ENCODE measurements at regions not wholly inside any gene's neighbourhood (a gene's known extent, or its start where the extent isn't known, plus 50 kb on each side); places are given as distances from the start of the nearest gene placed in this dataset.

- Mint-ChIP-seq H3K4me3 (no peak overlapping the region), H3K36me3 (no peaks in the 10 kb centered on the region), H3K9me3 (no peaks in the 10 kb centered on the region), H3K4me1 (peaks cover 0 to 6% (median 0%) of the 10 kb centered on the region in 7 donors), H3K27ac (no peak overlapping the region), H3K27me3 (peaks cover 0 to 20% (median 5%) of the 10 kb centered on the region in 5 donors)
- H3K4me3 ChIP-seq (ENCODE audit: low read length), result no peak overlapping the region
- POLR2A ChIA-PET, result no interaction called here
- no peaks in the 10 kb centered on the region for H3K4me1 ChIP-seq (ENCODE audit: control insufficient read depth in 2 of 2, insufficient read depth in 2 of 2, low read length in 2 of 2)
- no peaks in the 10 kb centered on the region for H3K27me3 ChIP-seq (ENCODE audit: control insufficient read depth in 2 of 2, insufficient read depth in 2 of 2, low read length in 2 of 2)
- ATAC-seq (no peak), DNase-seq (no peak)
- CTCF ChIA-PET, result no interaction called here
- H3K27ac ChIP-seq (ENCODE audit: low read depth, low read length), result no peak overlapping the region
- H3K36me3 ChIP-seq (ENCODE audit: control insufficient read depth in 2 of 3, insufficient read depth in 3 of 3, low read length in 3 of 3), result no peaks in the 10 kb centered on the region
- H3K9me3 ChIP-seq (ENCODE audit: control insufficient read depth in 2 of 3, low read length in 3 of 3), result no peaks in the 10 kb centered on the region
- intact Hi-C loops (cut with micrococcal nuclease), result no loop called here
These were observed 154.1 kb downstream of the VAPA start for GRCh38 chr18:10067670-10068659.

GRCh38 chr18:10068766-10069567 lies 155.2 kb downstream of the VAPA start:
- Histone ChIP-seq H3K4me3 (ENCODE audit: low read length) (no peak overlapping the region), H3K9me3 (ENCODE audit: control insufficient read depth in 2 of 3, low read length in 3 of 3) (no peaks in the 10 kb centered on the region), H3K27me3 (ENCODE audit: control insufficient read depth in 2 of 2, insufficient read depth in 2 of 2, low read length in 2 of 2) (no peaks in the 10 kb centered on the region), H3K4me1 (ENCODE audit: control insufficient read depth in 2 of 2, insufficient read depth in 2 of 2, low read length in 2 of 2) (no peaks in the 10 kb centered on the region), H3K36me3 (ENCODE audit: control insufficient read depth in 2 of 3, insufficient read depth in 3 of 3, low read length in 3 of 3) (no peaks in the 10 kb centered on the region), H3K27ac (ENCODE audit: low read depth, low read length) (no peak overlapping the region)
- Mint-ChIP-seq H3K4me1 (peaks cover 0 to 8% (median under 1%) of the 10 kb centered on the region in 7 donors), H3K4me3 (no peak overlapping the region), H3K36me3 (no peaks in the 10 kb centered on the region), H3K27me3 (peaks cover 0 to 20% (median 4%) of the 10 kb centered on the region in 5 donors), H3K9me3 (no peaks in the 10 kb centered on the region), H3K27ac (no peak overlapping the region)
- DNase-seq (no peak), ATAC-seq (no peak)
- ChIA-PET CTCF (no interaction called here), POLR2A (no interaction called here)
- intact Hi-C loops (cut with micrococcal nuclease), result no loop called here

GRCh38 chr18:10070561-10071000 lies 156.8 kb downstream of the VAPA start:
- ChIA-PET CTCF (no interaction called here), POLR2A (no interaction called here)
- H3K4me1 Mint-ChIP-seq, result peaks cover 0 to 15% (median 3%) of the 10 kb centered on the region in 7 donors
- no peaks in the 10 kb centered on the region for H3K36me3 Mint-ChIP-seq
- no peaks in the 10 kb centered on the region for H3K27me3 ChIP-seq (ENCODE audit: control insufficient read depth in 2 of 2, insufficient read depth in 2 of 2, low read length in 2 of 2)
- H3K9me3 Mint-ChIP-seq, result no peaks in the 10 kb centered on the region
- no peak overlapping the region for H3K4me3 ChIP-seq (ENCODE audit: low read length)
- H3K4me3 Mint-ChIP-seq, result no peak overlapping the region
- H3K27ac ChIP-seq (ENCODE audit: low read depth, low read length), result no peak overlapping the region
- H3K27me3 Mint-ChIP-seq, result peaks cover 0 to 17% (median 2%) of the 10 kb centered on the region in 5 donors
- ATAC-seq (no peak), DNase-seq (no peak)
- H3K9me3 ChIP-seq (ENCODE audit: control insufficient read depth in 2 of 3, low read length in 3 of 3), result no peaks in the 10 kb centered on the region
- intact Hi-C loops (cut with micrococcal nuclease), result no loop called here
- no peaks in the 10 kb centered on the region for H3K4me1 ChIP-seq (ENCODE audit: control insufficient read depth in 2 of 2, insufficient read depth in 2 of 2, low read length in 2 of 2)
- H3K36me3 ChIP-seq (ENCODE audit: control insufficient read depth in 2 of 3, insufficient read depth in 3 of 3, low read length in 3 of 3), result no peaks in the 10 kb centered on the region
- H3K27ac Mint-ChIP-seq, result peak overlapping the region in 1 of 9 donors; percentile 65

- no peaks in the 10 kb centered on the region for H3K4me1 ChIP-seq (ENCODE audit: control insufficient read depth in 2 of 2, insufficient read depth in 2 of 2, low read length in 2 of 2)
- ChIA-PET CTCF (no interaction called here), POLR2A (interaction anchor here (0.7 kb wide), 1 partner anchor 17 kb away, joined by 3 read pairs; no protein-coding TSS in a partner anchor)
- ATAC-seq (peak; percentile 60), DNase-seq (no peak)
- no peaks in the 10 kb centered on the region for H3K27me3 ChIP-seq (ENCODE audit: control insufficient read depth in 2 of 2, insufficient read depth in 2 of 2, low read length in 2 of 2)
- intact Hi-C loops (cut with micrococcal nuclease), result no loop called here
- Mint-ChIP-seq H3K4me1 (peaks cover 0 to 15% (median 3%) of the 10 kb centered on the region in 7 donors), H3K4me3 (no peak overlapping the region), H3K36me3 (no peaks in the 10 kb centered on the region), H3K27me3 (peaks cover 3 to 16% (median 5%) of the 10 kb centered on the region in 5 donors), H3K27ac (no peak overlapping the region), H3K9me3 (no peaks in the 10 kb centered on the region)
- H3K9me3 ChIP-seq (ENCODE audit: control insufficient read depth in 2 of 3, low read length in 3 of 3), result no peaks in the 10 kb centered on the region
- H3K4me3 ChIP-seq (ENCODE audit: low read length), result no peak overlapping the region
- no peaks in the 10 kb centered on the region for H3K36me3 ChIP-seq (ENCODE audit: control insufficient read depth in 2 of 3, insufficient read depth in 3 of 3, low read length in 3 of 3)
- no peak overlapping the region for H3K27ac ChIP-seq (ENCODE audit: low read depth, low read length)
These were observed 158.9 kb downstream of the VAPA start for GRCh38 chr18:10072671-10073175.

GRCh38 chr18:10074110-10074509 lies 160.3 kb downstream of the VAPA start:
- H3K4me1 Mint-ChIP-seq, result peaks cover 0 to 8% (median 3%) of the 10 kb centered on the region in 7 donors
- ATAC-seq (no peak), DNase-seq (no peak)
- H3K27ac ChIP-seq (ENCODE audit: low read depth, low read length), result no peak overlapping the region
- H3K9me3 Mint-ChIP-seq, result no peaks in the 10 kb centered on the region
- H3K27ac Mint-ChIP-seq, result no peak overlapping the region
- peaks cover 0 to 6% (median 3%) of the 10 kb centered on the region in 5 donors for H3K27me3 Mint-ChIP-seq
- ChIA-PET POLR2A (no interaction called here), CTCF (no interaction called here)
- no peak overlapping the region for H3K4me3 Mint-ChIP-seq
- H3K4me1 ChIP-seq (ENCODE audit: control insufficient read depth in 2 of 2, insufficient read depth in 2 of 2, low read length in 2 of 2), result no peaks in the 10 kb centered on the region
- no peaks in the 10 kb centered on the region for H3K9me3 ChIP-seq (ENCODE audit: control insufficient read depth in 2 of 3, low read length in 3 of 3)
- no peaks in the 10 kb centered on the region for H3K27me3 ChIP-seq (ENCODE audit: control insufficient read depth in 2 of 2, insufficient read depth in 2 of 2, low read length in 2 of 2)
- no peaks in the 10 kb centered on the region for H3K36me3 Mint-ChIP-seq
- H3K4me3 ChIP-seq (ENCODE audit: low read length), result no peak overlapping the region
- H3K36me3 ChIP-seq (ENCODE audit: control insufficient read depth in 2 of 3, insufficient read depth in 3 of 3, low read length in 3 of 3), result no peaks in the 10 kb centered on the region
- intact Hi-C loops (cut with micrococcal nuclease), result no loop called here

- H3K4me1 Mint-ChIP-seq, result peaks cover 0 to 8% (median 3%) of the 10 kb centered on the region in 7 donors
- H3K27me3 ChIP-seq (ENCODE audit: control insufficient read depth in 2 of 2, insufficient read depth in 2 of 2, low read length in 2 of 2), result no peaks in the 10 kb centered on the region
- H3K9me3 Mint-ChIP-seq, result no peaks in the 10 kb centered on the region
- no peak overlapping the region for H3K4me3 ChIP-seq (ENCODE audit: low read length)
- no peak overlapping the region for H3K27ac Mint-ChIP-seq
- no peak overlapping the region for H3K4me3 Mint-ChIP-seq
- no peak overlapping the region for H3K27ac ChIP-seq (ENCODE audit: low read depth, low read length)
- CTCF ChIA-PET, result no interaction called here
- H3K27me3 Mint-ChIP-seq, result peaks cover 0 to 6% (median 3%) of the 10 kb centered on the region in 5 donors
- intact Hi-C loops (cut with micrococcal nuclease), result no loop called here
- no peaks in the 10 kb centered on the region for H3K36me3 ChIP-seq (ENCODE audit: control insufficient read depth in 2 of 3, insufficient read depth in 3 of 3, low read length in 3 of 3)
- no peaks in the 10 kb centered on the region for H3K9me3 ChIP-seq (ENCODE audit: control insufficient read depth in 2 of 3, low read length in 3 of 3)
- POLR2A ChIA-PET, result no interaction called here
- H3K4me1 ChIP-seq (ENCODE audit: control insufficient read depth in 2 of 2, insufficient read depth in 2 of 2, low read length in 2 of 2), result no peaks in the 10 kb centered on the region
- DNase-seq (no peak), ATAC-seq (no peak)
- no peaks in the 10 kb centered on the region for H3K36me3 Mint-ChIP-seq
These were observed 160.9 kb downstream of the VAPA start for GRCh38 chr18:10074728-10075127.

All from naive thymus-derived CD4-positive, alpha-beta T cell (primary cell).